ENCODE measurements at regions not wholly inside any gene's neighbourhood (a gene's known extent, or its start where the extent isn't known, plus 50 kb on each side); places are given as distances from the start of the nearest gene placed in this dataset.

GRCh38 chr18:8537400-8537799, 71.8 kb upstream of the RAB12 start:
- Histone ChIP-seq H3K4me1 (no peaks in the 10 kb centered on the region), H3K36me3 (no peaks in the 10 kb centered on the region), H3K4me3 (no peak overlapping the region), H3K9me3 (replicated peaks) (no peaks in the 10 kb centered on the region), H3K27me3 (no peaks in the 10 kb centered on the region), H3K27ac (no peak overlapping the region)
- no peak for DNase-seq

GRCh38 chr18:8538935-8539334, 70.3 kb upstream of the RAB12 start:
- H3K27ac ChIP-seq, result no peak overlapping the region
- H3K27me3 ChIP-seq, result no peaks in the 10 kb centered on the region
- H3K4me1 ChIP-seq, result no peaks in the 10 kb centered on the region
- H3K36me3 ChIP-seq, result no peaks in the 10 kb centered on the region
- no peak for DNase-seq
- no peaks in the 10 kb centered on the region for H3K9me3 ChIP-seq (replicated peaks)
- no peak overlapping the region for H3K4me3 ChIP-seq

GRCh38 chr18:8546677-8547076, 62.6 kb upstream of the RAB12 start:
- no peaks in the 10 kb centered on the region for H3K36me3 ChIP-seq
- DNase-seq, result no peak
- H3K27me3 ChIP-seq, result no peaks in the 10 kb centered on the region
- no peak overlapping the region for H3K27ac ChIP-seq
- no peaks in the 10 kb centered on the region for H3K9me3 ChIP-seq (replicated peaks)
- H3K4me1 ChIP-seq, result no peaks in the 10 kb centered on the region
- no peak overlapping the region for H3K4me3 ChIP-seq

DNA sequence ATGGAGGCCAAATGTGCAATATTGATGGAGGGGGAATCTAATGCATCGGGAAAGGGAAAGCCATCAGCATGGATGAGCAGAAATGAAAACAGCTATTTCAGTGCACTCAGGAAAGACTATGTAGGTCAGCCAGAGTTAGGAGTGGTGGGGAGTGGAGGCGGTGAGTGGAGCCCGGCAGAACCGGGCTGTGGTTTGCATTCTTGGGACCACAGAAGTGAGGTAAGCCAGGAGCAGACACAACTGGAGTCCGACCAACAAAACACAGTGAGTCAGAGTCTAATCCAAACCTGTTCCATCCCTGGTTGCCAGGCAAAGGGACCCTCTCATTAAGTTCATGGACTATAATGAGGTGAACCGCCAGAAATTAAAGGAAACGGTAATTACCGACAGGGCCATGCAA, 61.1 kb upstream of the RAB12 start:
- peak; percentile 7 to 10 for DNase-seq
- H3K27me3 ChIP-seq, result no peaks in the 10 kb centered on the region
- H3K4me1 ChIP-seq, result no peaks in the 10 kb centered on the region
- no peaks in the 10 kb centered on the region for H3K36me3 ChIP-seq
- H3K27ac ChIP-seq, result no peak overlapping the region
- H3K4me3 ChIP-seq, result no peak overlapping the region
- H3K9me3 ChIP-seq (replicated peaks), result no peaks in the 10 kb centered on the region

DNA sequence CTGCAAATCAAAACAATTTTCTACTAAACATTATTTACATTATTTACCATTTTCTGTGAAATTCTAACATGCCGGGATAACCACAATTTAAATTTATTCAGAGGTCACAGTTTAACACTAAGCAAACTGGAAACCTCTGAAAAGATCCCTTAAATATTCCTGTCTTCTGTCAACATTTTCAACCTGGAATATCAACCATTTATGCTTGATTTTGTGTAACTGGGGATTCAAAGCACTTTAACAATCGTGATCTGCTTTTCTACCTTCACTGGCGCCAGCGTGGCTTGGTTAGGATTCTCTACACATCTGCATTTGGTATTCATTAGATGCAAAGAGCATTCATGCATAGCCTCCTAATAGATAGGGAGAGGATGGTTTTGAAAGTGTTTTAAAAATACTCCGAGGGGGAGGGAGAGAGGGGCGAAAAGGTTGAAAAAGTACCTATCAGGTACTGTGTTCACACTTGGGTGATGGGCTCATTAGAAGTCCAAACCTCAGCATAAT, 59.9 kb upstream of the RAB12 start:
- Histone ChIP-seq H3K9me3 (replicated peaks) (no peaks in the 10 kb centered on the region), H3K36me3 (no peaks in the 10 kb centered on the region), H3K4me1 (no peaks in the 10 kb centered on the region), H3K4me3 (no peak overlapping the region), H3K27ac (no peak overlapping the region), H3K27me3 (no peaks in the 10 kb centered on the region)
- DNase-seq, result no peak

- Histone ChIP-seq H3K36me3 (no peaks in the 10 kb centered on the region), H3K9me3 (replicated peaks) (no peaks in the 10 kb centered on the region), H3K27me3 (no peaks in the 10 kb centered on the region), H3K4me3 (no peak overlapping the region), H3K4me1 (no peaks in the 10 kb centered on the region), H3K27ac (no peak overlapping the region)
- DNase-seq, result no peak
Observed at GRCh38 chr18:8552151-8552550, 57.1 kb upstream of the RAB12 start.

DNA sequence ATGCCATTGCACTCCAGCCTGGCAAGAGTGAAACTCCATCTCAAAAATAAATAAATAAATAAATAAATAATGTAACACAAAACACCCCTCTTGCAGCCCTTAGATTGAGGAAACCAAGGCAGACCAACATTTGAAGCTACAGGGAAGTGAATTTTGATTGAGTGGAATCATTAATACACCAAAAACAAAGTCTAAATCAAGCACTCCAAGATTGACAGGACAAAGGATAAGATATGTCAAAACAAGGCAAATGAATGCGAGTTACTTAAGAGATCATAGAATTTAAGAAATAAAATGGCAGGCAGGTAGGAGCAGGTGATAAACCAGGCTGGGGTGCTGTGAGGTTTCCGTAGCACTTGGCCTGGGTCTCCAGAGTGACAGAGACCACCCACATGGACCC, 54.9 kb upstream of the RAB12 start:
- Histone ChIP-seq H3K4me3 (no peak overlapping the region), H3K4me1 (no peaks in the 10 kb centered on the region), H3K9me3 (replicated peaks) (no peaks in the 10 kb centered on the region), H3K36me3 (no peaks in the 10 kb centered on the region), H3K27me3 (no peaks in the 10 kb centered on the region), H3K27ac (no peak overlapping the region)
- no peak for DNase-seq

DNA sequence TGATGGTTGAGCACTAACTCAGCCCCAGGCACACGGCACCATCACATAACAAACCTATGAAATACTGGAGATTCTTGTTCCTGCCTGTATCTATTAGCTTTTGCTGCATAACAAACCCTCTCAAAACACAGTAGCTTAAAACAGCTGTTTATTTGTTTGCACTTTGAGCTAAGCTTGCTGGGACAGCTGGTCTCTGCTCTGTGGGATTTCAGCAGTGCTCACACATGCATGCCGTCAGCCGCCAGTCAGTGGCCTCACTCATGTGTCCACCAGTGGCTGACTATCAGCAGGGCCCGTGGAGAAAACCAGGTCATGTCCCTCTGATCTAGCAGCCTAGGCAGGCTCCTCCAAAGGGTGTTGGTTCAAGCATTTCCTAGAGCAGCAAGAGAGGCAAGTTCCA, 52.8 kb upstream of the RAB12 start:
- H3K36me3 ChIP-seq, result no peaks in the 10 kb centered on the region
- no peaks in the 10 kb centered on the region for H3K4me1 ChIP-seq
- H3K27ac ChIP-seq, result no peak overlapping the region
- H3K4me3 ChIP-seq, result no peak overlapping the region
- no peaks in the 10 kb centered on the region for H3K27me3 ChIP-seq
- H3K9me3 ChIP-seq (replicated peaks), result no peaks in the 10 kb centered on the region
- DNase-seq, result peak in 1 of 2 experiments; percentile 5

All from SJCRH30 (cell line).